Chondrocyte (in vitro differentiated cells): ENCODE measurements at regions not wholly inside any gene's neighbourhood (a gene's known extent, or its start where the extent isn't known, plus 50 kb on each side); places are given as distances from the start of the nearest gene placed in this dataset.
"Not testable (repeated sequence)": the region's sequence is repeated elsewhere in the genome, so short reads cannot be mapped to it uniquely, and the experiment has no call there.

Experiments
- DNase-seq: peaks from one replicate; pipeline ENCODE4 v3.0.0; 2021; ENCODE audit warnings: mixed read lengths, low spot score
- H3K27ac Mint-ChIP-seq: one replicate; pipeline ENCODE4 v1.8.0; 2021; ENCODE audit warnings: mild to moderate bottlenecking, moderate library complexity, mixed read lengths; ENCODE audit not compliant: unreplicated experiment
- H3K27me3 Mint-ChIP-seq: 2 replicates; pipeline ENCODE4 v1.8.0; 2021; ENCODE audit warnings: low read depth, mixed read lengths
- H3K36me3 Mint-ChIP-seq: 2 replicates; pipeline ENCODE4 v1.8.0; 2021; ENCODE audit warnings: low read depth, mixed read lengths
- H3K4me1 Mint-ChIP-seq: 2 replicates; pipeline ENCODE4 v1.8.0; 2021; ENCODE audit warnings: low read depth, mild to moderate bottlenecking, mixed read lengths
- H3K4me3 Mint-ChIP-seq: one replicate; pipeline ENCODE4 v1.8.0; 2021; ENCODE audit warnings: mild to moderate bottlenecking, moderate library complexity, mixed read lengths; ENCODE audit not compliant: unreplicated experiment
- H3K9me3 Mint-ChIP-seq: 2 replicates; pipeline ENCODE4 v1.8.0; 2021; ENCODE audit warnings: low read depth, mixed read lengths
- CTCF ChIP-seq: fragments of 200-600 bp; sonication (generic); IDR thresholded peaks from 2 replicates; pipeline ENCODE4 v1.5.0; 2021; ENCODE audit warnings: antibody characterized with exemption, mild to moderate bottlenecking, moderate library complexity

GRCh38 chr1:172781513-172782140, 122.7 kb downstream of the FASLG start:
- H3K4me1 Mint-ChIP-seq, result no peaks in the 10 kb centered on the region
- DNase-seq, result no peak
- peaks cover 19% of the 10 kb centered on the region for H3K9me3 Mint-ChIP-seq
- peaks cover 3% of the 10 kb centered on the region for H3K27me3 Mint-ChIP-seq
- no peak for TF ChIP-seq CTCF
- H3K4me3 Mint-ChIP-seq, result no peak overlapping the region
- H3K36me3 Mint-ChIP-seq, result peaks cover 6% of the 10 kb centered on the region
- no peak overlapping the region for H3K27ac Mint-ChIP-seq

GRCh38 chr1:172789840-172790239, 130.9 kb downstream of the FASLG start:
- no peak for TF ChIP-seq CTCF
- Mint-ChIP-seq H3K27ac (no peak overlapping the region), H3K4me3 (no peak overlapping the region), H3K9me3 (peaks cover 10% of the 10 kb centered on the region), H3K4me1 (no peaks in the 10 kb centered on the region), H3K27me3 (peaks cover 9% of the 10 kb centered on the region), H3K36me3 (no peaks in the 10 kb centered on the region)
- DNase-seq, result no peak

GRCh38 chr1:172790245-172790644, 131.3 kb downstream of the FASLG start:
- H3K27ac Mint-ChIP-seq, result no peak overlapping the region
- no peaks in the 10 kb centered on the region for H3K36me3 Mint-ChIP-seq
- H3K27me3 Mint-ChIP-seq, result peaks cover 9% of the 10 kb centered on the region
- TF ChIP-seq CTCF, result no peak
- DNase-seq, result no peak
- H3K4me1 Mint-ChIP-seq, result no peaks in the 10 kb centered on the region
- H3K4me3 Mint-ChIP-seq, result no peak overlapping the region
- H3K9me3 Mint-ChIP-seq, result peaks cover 10% of the 10 kb centered on the region

- Mint-ChIP-seq H3K9me3 (peaks cover 7% of the 10 kb centered on the region), H3K4me3 (no peak overlapping the region)
- TF ChIP-seq CTCF, result no peak
Measured at GRCh38 chr1:172793823-172794222, 134.9 kb downstream of the FASLG start.

GRCh38 chr1:172795741-172796140, 136.8 kb downstream of the FASLG start:
- Mint-ChIP-seq H3K27ac (no peak overlapping the region), H3K9me3 (peaks cover 7% of the 10 kb centered on the region), H3K4me1 (no peaks in the 10 kb centered on the region), H3K4me3 (no peak overlapping the region), H3K36me3 (no peaks in the 10 kb centered on the region), H3K27me3 (peaks cover under 1% of the 10 kb centered on the region)
- TF ChIP-seq CTCF, result no peak
- no peak for DNase-seq

More at GRCh38 chr1:172793823-172794222, 134.9 kb downstream of the FASLG start:
- no peak overlapping the region for H3K27ac Mint-ChIP-seq
- no peak for DNase-seq
- H3K27me3 Mint-ChIP-seq, result peaks cover 3% of the 10 kb centered on the region
- H3K36me3 Mint-ChIP-seq, result no peaks in the 10 kb centered on the region
- no peaks in the 10 kb centered on the region for H3K4me1 Mint-ChIP-seq

- H3K4me1 Mint-ChIP-seq, H3K27me3 Mint-ChIP-seq, H3K4me3 Mint-ChIP-seq, DNase-seq, H3K36me3 Mint-ChIP-seq, H3K27ac Mint-ChIP-seq, H3K9me3 Mint-ChIP-seq: not testable (repeated sequence)
Measured at GRCh38 chr1:172799804-172800203, 140.9 kb downstream of the FASLG start.
